GM13976 (cell line): ENCODE measurements at regions not wholly inside any gene's neighbourhood (a gene's known extent, or its start where the extent isn't known, plus 50 kb on each side); places are given as distances from the start of the nearest gene placed in this dataset.

Source experiments
- DNase-seq: peaks from one replicate; pipeline ENCODE4 v3.0.0; 2012; ENCODE audit warnings: low spot score
- in situ Hi-C: fragments of 300-500 bp; cut with MboI; formaldehyde crosslinking; loops from one replicate; pipeline ENCODE4 v1.12.0; 2022; ENCODE audit warnings: low sequenced_read_pairs, mixed read lengths, inconsistent platforms; ENCODE audit not compliant: unreplicated experiment
- TF ChIP-seq, protein P1 (sequence below): IDR thresholded peaks from 2 replicates; pipeline ENCODE4 v1.5.1; 2012; ENCODE audit warnings: borderline replicate concordance, mild to moderate bottlenecking; ENCODE audit not compliant: insufficient read depth; ENCODE audit errors: extremely low read depth, missing control alignments, control extremely low read depth

GRCh38 chr2:139241286-139241685 is 461.1 kb upstream of the NXPH2 start:
- in situ Hi-C loops: no loop called here
- TF ChIP-seq, protein P1, sequence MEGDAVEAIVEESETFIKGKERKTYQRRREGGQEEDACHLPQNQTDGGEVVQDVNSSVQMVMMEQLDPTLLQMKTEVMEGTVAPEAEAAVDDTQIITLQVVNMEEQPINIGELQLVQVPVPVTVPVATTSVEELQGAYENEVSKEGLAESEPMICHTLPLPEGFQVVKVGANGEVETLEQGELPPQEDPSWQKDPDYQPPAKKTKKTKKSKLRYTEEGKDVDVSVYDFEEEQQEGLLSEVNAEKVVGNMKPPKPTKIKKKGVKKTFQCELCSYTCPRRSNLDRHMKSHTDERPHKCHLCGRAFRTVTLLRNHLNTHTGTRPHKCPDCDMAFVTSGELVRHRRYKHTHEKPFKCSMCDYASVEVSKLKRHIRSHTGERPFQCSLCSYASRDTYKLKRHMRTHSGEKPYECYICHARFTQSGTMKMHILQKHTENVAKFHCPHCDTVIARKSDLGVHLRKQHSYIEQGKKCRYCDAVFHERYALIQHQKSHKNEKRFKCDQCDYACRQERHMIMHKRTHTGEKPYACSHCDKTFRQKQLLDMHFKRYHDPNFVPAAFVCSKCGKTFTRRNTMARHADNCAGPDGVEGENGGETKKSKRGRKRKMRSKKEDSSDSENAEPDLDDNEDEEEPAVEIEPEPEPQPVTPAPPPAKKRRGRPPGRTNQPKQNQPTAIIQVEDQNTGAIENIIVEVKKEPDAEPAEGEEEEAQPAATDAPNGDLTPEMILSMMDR: no peak

DNA sequence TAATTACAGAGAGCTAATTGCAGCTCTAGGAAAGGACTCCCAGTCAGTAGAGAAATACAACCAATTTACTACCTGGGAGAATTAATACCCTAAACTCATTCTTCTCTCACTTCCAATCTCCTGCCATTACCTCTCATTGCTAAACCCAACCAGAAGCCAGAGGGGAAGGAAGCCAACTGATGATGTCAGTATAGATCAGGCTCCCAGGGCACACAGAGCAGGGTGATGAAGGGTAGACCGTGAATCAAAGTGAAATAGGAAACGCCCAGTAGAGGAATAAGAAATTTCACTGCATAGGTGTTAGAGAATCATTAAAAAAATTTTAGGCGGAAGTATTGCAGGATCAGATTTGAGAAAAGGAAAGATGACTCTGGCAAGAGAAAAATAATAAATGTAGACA is 456.8 kb upstream of the NXPH2 start:
- DNase-seq: no peak
- in situ Hi-C loops: no loop called here
- TF ChIP-seq, protein P1: no peak

More at GRCh38 chr2:139241286-139241685, 461.1 kb upstream of the NXPH2 start:
- no peak for DNase-seq

GRCh38 chr2:139230881-139231280 is 450.7 kb upstream of the NXPH2 start:
- in situ Hi-C loops: no loop called here
- DNase-seq: no peak
- TF ChIP-seq, protein P1: no peak

- in situ Hi-C loops: no loop called here
- DNase-seq: no peak
- TF ChIP-seq, protein P1: no peak
These were observed 448.1 kb upstream of the NXPH2 start for GRCh38 chr2:139228276-139228675.

DNA sequence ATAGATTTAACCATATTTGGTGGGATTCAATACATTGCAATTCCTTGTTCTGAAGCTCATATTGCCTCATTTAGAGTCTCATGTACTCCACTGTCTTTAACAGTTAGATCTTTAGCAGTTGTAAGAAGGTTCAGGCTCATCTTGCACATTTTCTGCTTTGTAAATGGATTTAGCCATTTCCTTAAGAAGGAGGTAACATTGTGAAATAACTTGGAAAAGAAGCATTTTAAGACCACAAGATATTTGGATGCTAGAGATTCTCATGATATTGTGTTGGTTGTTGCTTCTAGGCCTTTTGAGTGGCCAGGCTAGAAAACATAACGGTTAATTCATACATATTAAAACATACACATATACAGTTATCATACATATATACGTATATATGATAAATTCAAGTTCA is 445.8 kb upstream of the NXPH2 start:
- TF ChIP-seq, protein P1: no peak
- in situ Hi-C loops: no loop called here
- no peak for DNase-seq

DNA sequence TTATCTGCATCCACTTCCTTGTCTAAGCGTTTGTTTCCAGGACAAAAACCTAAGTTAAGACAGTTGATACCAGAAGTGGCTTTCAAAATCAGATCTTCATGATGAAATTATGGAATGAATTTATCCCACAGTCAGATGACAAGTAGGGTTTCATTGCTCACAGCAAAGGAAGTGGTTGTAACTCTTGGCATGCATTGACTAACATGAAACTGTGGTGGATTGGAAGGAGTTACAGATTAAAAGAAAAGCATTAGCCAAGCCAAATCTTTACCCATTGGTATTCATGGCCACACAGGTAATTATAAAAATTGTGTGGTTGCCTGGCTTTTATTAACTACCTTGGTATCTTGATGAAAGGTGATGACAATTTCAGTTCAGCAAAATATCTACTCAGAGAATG is 438.0 kb upstream of the NXPH2 start:
- DNase-seq: no peak
- in situ Hi-C loops: no loop called here
- TF ChIP-seq, protein P1: no peak

DNA sequence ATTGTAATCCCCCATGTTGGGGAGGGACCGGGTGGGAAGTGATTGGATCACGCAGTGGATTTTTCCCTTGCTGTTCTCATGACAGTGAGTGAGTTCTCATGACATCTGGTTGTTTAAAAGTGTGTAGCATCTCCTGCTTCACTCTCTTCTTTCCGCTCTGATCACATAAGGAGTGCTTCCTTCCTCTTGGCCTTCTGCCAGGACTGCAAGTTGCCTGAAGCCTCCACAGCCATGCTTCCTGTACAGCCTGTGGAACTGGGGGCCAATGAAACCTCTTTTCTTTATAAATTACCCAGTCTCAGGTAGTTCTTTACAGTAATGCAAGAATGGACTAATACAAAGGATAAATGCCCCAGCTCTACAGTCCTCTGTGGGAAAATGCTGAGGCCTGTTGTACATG is 437.5 kb upstream of the NXPH2 start:
- TF ChIP-seq, protein P1: no peak
- DNase-seq: no peak
- in situ Hi-C loops: no loop called here
